Right ventricle myocardium superior (tissue), 1 donor: ENCODE measurements at regions not wholly inside any gene's neighbourhood (a gene's known extent, or its start where the extent isn't known, plus 50 kb on each side); places are given as distances from the start of the nearest gene placed in this dataset.

ENCODE experiments used
- ATAC-seq: fragments of 200-7000 bp; cut with Tn5 transposase; one replicate; pipeline ENCODE4 v1.9.1; 2020; ENCODE audit warnings: mild to moderate bottlenecking; ENCODE audit not compliant: poor library complexity
- DNase-seq: peaks from one replicate; pipeline ENCODE4 v3.0.0-alpha.2; 2020
- intact Hi-C: fragments of 100-400 bp; cut with DNase I; formaldehyde crosslinking; loops from one replicate; pipeline ENCODE4 v1.11.2; 2022
- donor health status: DM: no; HTN: yes; CAD: no; lungs with severe emphysema.

- ATAC-seq (peak; percentile 75), DNase-seq (peak; percentile 58)
- intact Hi-C loops = no loop called here
These were observed 184.2 kb upstream of the BMP2 start for GRCh38 chr20:6583134-6583738.

- no peak for ATAC-seq
- DNase-seq = no peak
- intact Hi-C loops = no loop called here
These were observed 185.0 kb upstream of the BMP2 start for GRCh38 chr20:6582449-6582848.

- ATAC-seq (peak; percentile 60), DNase-seq (no peak)
- intact Hi-C loops = no loop called here
These were observed 187.0 kb upstream of the BMP2 start for GRCh38 chr20:6580486-6580885.

GRCh38 chr20:6579824-6580223 lies 187.7 kb upstream of the BMP2 start:
- ATAC-seq (peak; percentile 52), DNase-seq (no peak)
- intact Hi-C loops = no loop called here

GRCh38 chr20:6579417-6579816 lies 188.1 kb upstream of the BMP2 start:
- no peak for ATAC-seq
- no peak for DNase-seq
- intact Hi-C loops = no loop called here

- intact Hi-C loops = no loop called here
- DNase-seq (no peak), ATAC-seq (no peak)
These were observed 190.0 kb upstream of the BMP2 start for GRCh38 chr20:6577451-6577850.

- ATAC-seq (peak; percentile 67), DNase-seq (no peak)
- intact Hi-C loops = no loop called here
These were observed 190.8 kb upstream of the BMP2 start for GRCh38 chr20:6576726-6577125.

- intact Hi-C loops = no loop called here
- no peak for DNase-seq
- ATAC-seq = no peak
These were observed 191.5 kb upstream of the BMP2 start for GRCh38 chr20:6575912-6576401.

- no peak for ATAC-seq
- DNase-seq = no peak
- intact Hi-C loops = no loop called here
These were observed 200.7 kb upstream of the BMP2 start for GRCh38 chr20:6566821-6567220.

GRCh38 chr20:6562111-6562510 lies 205.4 kb upstream of the BMP2 start:
- DNase-seq = no peak
- ATAC-seq = no peak
- intact Hi-C loops = no loop called here

GRCh38 chr20:6560978-6561377 lies 206.5 kb upstream of the BMP2 start:
- no peak for DNase-seq
- no peak for ATAC-seq
- intact Hi-C loops = no loop called here

- intact Hi-C loops = no loop called here
- no peak for ATAC-seq
- DNase-seq = no peak
These were observed 207.7 kb upstream of the BMP2 start for GRCh38 chr20:6559791-6560190.

- DNase-seq = no peak
- ATAC-seq = no peak
- intact Hi-C loops = no loop called here
These were observed 209.1 kb upstream of the BMP2 start for GRCh38 chr20:6558341-6558740.

GRCh38 chr20:6533761-6534479 lies 233.6 kb upstream of the BMP2 start:
- intact Hi-C loops = no loop called here
- DNase-seq (peak; percentile 37), ATAC-seq (peak; percentile 75)

GRCh38 chr20:6533351-6533750 lies 234.1 kb upstream of the BMP2 start:
- intact Hi-C loops = no loop called here
- peak; percentile 10 for ATAC-seq
- DNase-seq = no peak

- no peak for ATAC-seq
- intact Hi-C loops = no loop called here
These were observed 236.6 kb upstream of the BMP2 start for GRCh38 chr20:6530779-6531315.

GRCh38 chr20:6530254-6530653 lies 237.2 kb upstream of the BMP2 start:
- ATAC-seq (no peak), DNase-seq (no peak)
- intact Hi-C loops = no loop called here

More at GRCh38 chr20:6530779-6531315, 236.6 kb upstream of the BMP2 start:
- no peak for DNase-seq

- ATAC-seq (no peak), DNase-seq (no peak)
- intact Hi-C loops = no loop called here
These were observed 241.8 kb upstream of the BMP2 start for GRCh38 chr20:6525447-6526303.

GRCh38 chr20:6524305-6524704 lies 243.2 kb upstream of the BMP2 start:
- DNase-seq (no peak), ATAC-seq (no peak)
- intact Hi-C loops = no loop called here
